B cell (primary cell): ENCODE measurements at regions not wholly inside any gene's neighbourhood (a gene's known extent, or its start where the extent isn't known, plus 50 kb on each side); places are given as distances from the start of the nearest gene placed in this dataset.

Experiments
- ATAC-seq: fragments of 200-7000 bp; cut with Tn5 transposase; one replicate; pipeline ENCODE4 v1.10.0; 2021; ENCODE audit warnings: low read depth, mild to moderate bottlenecking, moderate number of reproducible peaks, moderate library complexity
- CTCF ChIA-PET: fragments of 350-600 bp; sonication (Branson Sonifier 250); formaldehyde crosslinking; loops from one replicate; lab custom pipeline; 2021; ENCODE audit warnings: antibody characterized with exemption, inconsistent platforms; lab: Charles Lee
- POLR2A ChIA-PET: fragments of 350-600 bp; sonication (Branson Sonifier 250); formaldehyde crosslinking; loops from one replicate; lab custom pipeline; 2021; ENCODE audit warnings: antibody characterized with exemption; lab: Charles Lee
- DNase-seq: peaks from one replicate; pipeline ENCODE4 v3.0.0; 2013
- H2AFZ ChIP-seq: 2 replicates; pipeline ENCODE4 v1.6.1; 2012; ENCODE audit warnings: mild to moderate bottlenecking, low read depth, low read length; ENCODE audit not compliant: insufficient read depth, poor library complexity, severe bottlenecking
- H3K27ac ChIP-seq, 2 donors: 1 replicate in 1 of 2; 2 replicates in 1 of 2; pipeline ENCODE4 v1.5.1; 2012 to 2013; ENCODE audit warnings: low read length in 2 of 2, mild to moderate bottlenecking in 2 of 2, moderate library complexity in 1 of 2
- H3K27me3 ChIP-seq, 4 experiments: fragments of 200-600 bp in 1 of 4; sonication (generic) in 1 of 4; replicated peaks in 1 of 4; 1 replicate in 2 of 4; 2 replicates in 2 of 4; pipeline versions ENCODE4 v1.6.1 to v1.7.0; 2013 to 2016; ENCODE audit warnings: low read length in 3 of 4, mild to moderate bottlenecking in 2 of 4, mixed read lengths in 1 of 4, moderate library complexity in 1 of 4; ENCODE audit not compliant: insufficient read depth in 4 of 4, control insufficient read depth in 3 of 4; ENCODE audit errors: control extremely low read depth in 1 of 4
- H3K36me3 ChIP-seq, 2 experiments: replicated peaks in 1 of 2; 1 replicate in 1 of 2; 2 replicates in 1 of 2; pipeline versions ENCODE4 v1.6.1 to v1.7.1; 2013; ENCODE audit warnings: low read length in 1 of 2; ENCODE audit not compliant: insufficient read depth in 2 of 2, control insufficient read depth in 1 of 2; ENCODE audit errors: control extremely low read depth in 1 of 2, extremely low read depth in 1 of 2
- H3K4me1 ChIP-seq, 2 donors: fragments of 200-600 bp in 1 of 2; sonication (generic) in 1 of 2; 1 replicate in 1 of 2; 2 replicates in 1 of 2; pipeline versions ENCODE4 v1.5.1 to v1.6.1; 2013 to 2017; ENCODE audit warnings: low read length in 2 of 2; ENCODE audit not compliant: control insufficient read depth in 2 of 2, insufficient read depth in 2 of 2
- H3K4me2 ChIP-seq: replicated peaks from 2 replicates; pipeline ENCODE3; 2012; ENCODE audit warnings: mild to moderate bottlenecking, low read depth, low read length; ENCODE audit not compliant: poor library complexity, severe bottlenecking
- H3K4me3 ChIP-seq, 5 experiments: fragments of 200-600 bp in 1 of 5; sonication (generic) in 1 of 5; 1 replicate in 3 of 5; 2 replicates in 2 of 5; pipeline versions ENCODE4 v1.5.1 to v1.7.0; 2011 to 2016; ENCODE audit warnings: low read length in 4 of 5, mild to moderate bottlenecking in 4 of 5, low read depth in 2 of 5, control low read depth in 1 of 5, moderate library complexity in 1 of 5; ENCODE audit not compliant: insufficient read depth in 1 of 5; ENCODE audit errors: control extremely low read depth in 1 of 5, extremely low read depth in 1 of 5
- H3K79me2 ChIP-seq: fragments of 200-600 bp; sonication (generic); one replicate; pipeline ENCODE4 v1.6.0; 2016; ENCODE audit warnings: low read length; ENCODE audit not compliant: control insufficient read depth, insufficient read depth
- H3K9ac ChIP-seq: fragments of 200-600 bp; sonication (generic); 2 replicates; pipeline ENCODE4 v1.6.1; 2017; ENCODE audit warnings: mild to moderate bottlenecking, low read length, moderate library complexity
- H3K9me3 ChIP-seq, 3 donors: one replicate each; pipeline versions ENCODE4 v1.6.1 to v1.7.1; 2013; ENCODE audit warnings: low read length in 2 of 3; ENCODE audit not compliant: control insufficient read depth in 2 of 3, insufficient read depth in 1 of 3; ENCODE audit errors: control extremely low read depth in 1 of 3
- H4K20me1 ChIP-seq: 2 replicates; pipeline ENCODE4 v1.6.0; 2012; ENCODE audit warnings: mild to moderate bottlenecking, low read length; ENCODE audit not compliant: insufficient read depth, control insufficient read depth, poor library complexity, severe bottlenecking
- H3K27ac Mint-ChIP-seq: one replicate; pipeline ENCODE4 v1.8.0; 2021; ENCODE audit warnings: mixed read lengths
- H3K27me3 Mint-ChIP-seq: one replicate; pipeline ENCODE4 v1.8.0; 2021; ENCODE audit warnings: mixed read lengths
- H3K4me1 Mint-ChIP-seq: one replicate; pipeline ENCODE4 v1.8.0; 2021; ENCODE audit warnings: mixed read lengths
- H3K4me3 Mint-ChIP-seq: one replicate; pipeline ENCODE4 v1.8.0; 2021; ENCODE audit warnings: mixed read lengths
- H3K9me3 Mint-ChIP-seq: one replicate; pipeline ENCODE4 v1.8.0; 2022; ENCODE audit warnings: mixed read lengths; ENCODE audit not compliant: insufficient read depth
- CTCF ChIP-seq: fragments of 200-600 bp; IDR thresholded peaks from one replicate; pipeline ENCODE4 v1.8.0; 2022; ENCODE audit warnings: antibody characterized with exemption, mild to moderate bottlenecking
- EZH2 ChIP-seq: IDR thresholded peaks from 2 replicates; pipeline ENCODE4 v1.6.1; 2012; ENCODE audit warnings: borderline replicate concordance, low read depth, mild to moderate bottlenecking, moderate library complexity, low read length; ENCODE audit not compliant: insufficient read depth, poor library complexity, severe bottlenecking
- WGBS: methylation state at CpG from one replicate; pipeline ENCODE4 v1.1.5; 2013; ENCODE audit warnings: missing lambda C conversion rate; ENCODE audit not compliant: insufficient coverage; 5-methylcytosine and 5-hydroxymethylcytosine counted together
- intact Hi-C: fragments of 100-400 bp; cut with micrococcal nuclease; formaldehyde crosslinking; loops from one replicate; pipeline ENCODE4 v1.10.0; 2022

DNA sequence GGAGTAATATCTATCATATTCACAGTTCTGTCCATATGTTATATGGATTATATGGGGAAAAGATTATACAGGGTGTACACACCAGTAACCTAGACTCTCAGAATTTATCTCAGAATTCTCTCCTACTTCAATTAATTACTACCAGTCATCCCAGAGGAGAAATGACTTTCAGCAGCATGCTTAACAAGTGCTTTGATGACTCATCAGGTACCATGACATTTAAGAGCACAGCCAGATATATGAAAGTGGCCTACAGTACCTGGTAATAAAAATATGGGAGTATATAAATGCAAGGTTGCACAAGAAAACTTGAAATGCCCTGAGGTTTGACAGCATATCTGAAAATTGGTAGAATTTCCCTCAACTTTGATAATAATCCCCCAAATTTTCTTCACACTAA is 1273.0 kb downstream of the OTOL1 start:
- ChIA-PET CTCF (no interaction called here), POLR2A (no interaction called here)
- H3K27ac ChIP-seq: no peak overlapping the region
- no peak for ATAC-seq
- no peaks in the 10 kb centered on the region for H3K4me1 ChIP-seq
- H3K27me3 ChIP-seq: no peaks in the 10 kb centered on the region
- H3K9ac ChIP-seq: no peak overlapping the region
- TF ChIP-seq EZH2 (no peak), CTCF (no peak)
- no peak overlapping the region for H2AFZ ChIP-seq
- H3K4me3 ChIP-seq: no peak overlapping the region
- H3K4me1 Mint-ChIP-seq: no peaks in the 10 kb centered on the region
- intact Hi-C loops: no loop called here
- H3K9me3 ChIP-seq: peaks cover 0 to 6% (median 0%) of the 10 kb centered on the region in 3 donors
- no peak overlapping the region for H3K4me3 Mint-ChIP-seq
- H3K27ac Mint-ChIP-seq: no peak overlapping the region
- no peaks in the 10 kb centered on the region for H4K20me1 ChIP-seq
- no peak overlapping the region for H3K4me2 ChIP-seq
- DNase-seq: no peak
- no peaks in the 10 kb centered on the region for H3K36me3 ChIP-seq
- H3K9me3 Mint-ChIP-seq: peaks cover 3% of the 10 kb centered on the region
- no peaks in the 10 kb centered on the region for H3K27me3 Mint-ChIP-seq
- H3K79me2 ChIP-seq: no peaks in the 10 kb centered on the region

- H3K4me3 ChIP-seq: no peak overlapping the region
- DNase-seq (no peak), ATAC-seq (no peak)
- WGBS: no CpG with 5 or more reads among the region's 2 CpGs
- ChIA-PET POLR2A (no interaction called here), CTCF (no interaction called here)
- H3K27ac ChIP-seq: no peak overlapping the region
- no peaks in the 10 kb centered on the region for H4K20me1 ChIP-seq
- H3K4me2 ChIP-seq: no peak overlapping the region
- no peaks in the 10 kb centered on the region for H3K4me1 Mint-ChIP-seq
- H3K4me3 Mint-ChIP-seq: no peak overlapping the region
- peaks cover 0 to 4% (median 0%) of the 10 kb centered on the region in 3 donors for H3K9me3 ChIP-seq
- no peak overlapping the region for H3K27ac Mint-ChIP-seq
- TF ChIP-seq CTCF: no peak
- no peaks in the 10 kb centered on the region for H3K36me3 ChIP-seq
- no peak overlapping the region for H3K9ac ChIP-seq
- intact Hi-C loops: no loop called here
- H3K9me3 Mint-ChIP-seq: peaks cover 3% of the 10 kb centered on the region
- H2AFZ ChIP-seq: no peak overlapping the region
- no peaks in the 10 kb centered on the region for H3K4me1 ChIP-seq
- H3K79me2 ChIP-seq: no peaks in the 10 kb centered on the region
- H3K27me3 ChIP-seq: no peaks in the 10 kb centered on the region
- no peaks in the 10 kb centered on the region for H3K27me3 Mint-ChIP-seq
These were observed 1273.9 kb downstream of the OTOL1 start for GRCh38 chr3:162770551-162770950.
